ENCODE measurements at regions not wholly inside any gene's neighbourhood (a gene's known extent, or its start where the extent isn't known, plus 50 kb on each side); places are given as distances from the start of the nearest gene placed in this dataset.

DNA sequence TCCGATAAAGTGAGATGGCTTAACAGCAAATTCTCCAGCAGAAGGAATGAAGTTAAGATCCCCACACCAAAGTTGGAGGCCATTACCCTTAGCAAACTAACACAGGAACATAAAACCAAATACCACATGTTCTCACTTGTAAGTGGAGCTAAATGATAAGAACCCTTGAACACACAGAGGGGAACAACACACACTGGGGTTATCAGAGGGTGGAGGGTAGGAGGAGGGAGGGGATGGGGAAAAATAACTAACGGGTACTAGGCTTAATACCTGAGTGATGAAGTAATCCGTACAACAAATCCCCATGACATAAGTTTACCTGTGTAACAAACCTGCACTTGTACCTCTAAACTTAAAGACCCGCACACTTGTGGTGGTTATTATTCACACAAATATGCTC lies 240.4 kb upstream of the NAV3 start:
- H3K79me2 ChIP-seq (ENCODE audit: control insufficient read depth, insufficient read depth, low read length, poor library complexity) = no peaks in the 10 kb centered on the region
- no peak overlapping the region for H4K12ac ChIP-seq (ENCODE audit: low read depth, low read length)
- no peak overlapping the region for H3K9ac ChIP-seq (ENCODE audit: low read length)
- no peak overlapping the region for H3K27ac ChIP-seq (ENCODE audit: low read depth, low read length)
- H2BK5ac ChIP-seq (ENCODE audit: low read depth, low read length, poor library complexity) = no peak overlapping the region
- H4K91ac ChIP-seq (ENCODE audit: low read depth, low read length) = no peak overlapping the region
- no peak overlapping the region for H4K8ac ChIP-seq (ENCODE audit: low read depth, low read length)
- H2AK5ac ChIP-seq (ENCODE audit: low read length) = no peak overlapping the region
- no peaks in the 10 kb centered on the region for H3K79me1 ChIP-seq (ENCODE audit: low read length)
- no peaks in the 10 kb centered on the region for H3K4me1 ChIP-seq (ENCODE audit: control insufficient read depth in 1 of 2, insufficient read depth in 2 of 2, low read length in 2 of 2)
- no peak overlapping the region for H2BK120ac ChIP-seq (ENCODE audit: insufficient read depth, low read length, poor library complexity)
- no peaks in the 10 kb centered on the region for H3K9me3 ChIP-seq (ENCODE audit: insufficient read depth, low read depth, low read length)
- H3K36me3 ChIP-seq (ENCODE audit: control insufficient read depth in 1 of 2, insufficient read depth in 2 of 2, low read length in 2 of 2) = no peaks in the 10 kb centered on the region
- no peaks in the 10 kb centered on the region for H3K27me3 ChIP-seq (ENCODE audit: insufficient read depth, low read length)
- H3K4me2 ChIP-seq (ENCODE audit: low read length) = no peak overlapping the region
- H3K18ac ChIP-seq (ENCODE audit: low read length) = no peak overlapping the region
- no peak overlapping the region for H3K14ac ChIP-seq (ENCODE audit: low read length)
- no peak overlapping the region for H2AFZ ChIP-seq (ENCODE audit: insufficient read depth, low read length, poor library complexity)
- DNase-seq = no peak
- no peak overlapping the region for H3K4ac ChIP-seq (ENCODE audit: low read depth, low read length)
- H2BK12ac ChIP-seq (ENCODE audit: low read length) = no peak overlapping the region
- WGBS (ENCODE audit: extremely low coverage, insufficient coverage, insufficient read length) = no CpG with 5 or more reads among the region's 4 CpGs
- no peak overlapping the region for H3K4me3 ChIP-seq (ENCODE audit: low read depth, low read length)
- no peak overlapping the region for H3K23ac ChIP-seq (ENCODE audit: low read length)

DNA sequence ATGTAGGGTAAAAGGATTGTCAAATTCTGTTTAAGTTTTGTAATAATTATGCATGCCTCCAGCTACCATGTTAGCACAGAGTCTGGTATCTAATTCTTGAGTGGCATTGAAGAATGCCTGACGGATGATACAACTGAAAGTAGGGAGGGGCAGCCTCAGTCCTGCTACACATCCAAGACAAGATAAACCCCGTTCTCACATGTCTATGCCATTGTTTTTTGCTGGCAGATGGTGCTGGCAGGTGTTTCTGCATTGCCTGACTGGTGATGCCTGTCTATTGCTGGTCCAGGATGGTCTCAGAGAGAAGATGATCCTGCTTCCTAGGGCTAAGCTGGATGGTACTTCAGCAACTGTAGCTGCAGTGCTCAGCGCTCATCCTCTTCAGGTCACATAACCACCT lies 245.8 kb upstream of the NAV3 start:
- H2AK5ac ChIP-seq (ENCODE audit: low read length) = no peak overlapping the region
- no peak overlapping the region for H2AFZ ChIP-seq (ENCODE audit: insufficient read depth, low read length, poor library complexity)
- no peaks in the 10 kb centered on the region for H3K36me3 ChIP-seq (ENCODE audit: control insufficient read depth in 1 of 2, insufficient read depth in 2 of 2, low read length in 2 of 2)
- no CpG with 5 or more reads among the region's 3 CpGs for WGBS (ENCODE audit: extremely low coverage, insufficient coverage, insufficient read length)
- no peak overlapping the region for H3K14ac ChIP-seq (ENCODE audit: low read length)
- no peak overlapping the region for H3K4me2 ChIP-seq (ENCODE audit: low read length)
- no peaks in the 10 kb centered on the region for H3K79me2 ChIP-seq (ENCODE audit: control insufficient read depth, insufficient read depth, low read length, poor library complexity)
- no peak overlapping the region for H3K27ac ChIP-seq (ENCODE audit: low read depth, low read length)
- no peak overlapping the region for H3K4ac ChIP-seq (ENCODE audit: low read depth, low read length)
- no peak overlapping the region for H3K9ac ChIP-seq (ENCODE audit: low read length)
- H3K27me3 ChIP-seq (ENCODE audit: insufficient read depth, low read length) = no peaks in the 10 kb centered on the region
- no peaks in the 10 kb centered on the region for H3K4me1 ChIP-seq (ENCODE audit: control insufficient read depth in 1 of 2, insufficient read depth in 2 of 2, low read length in 2 of 2)
- H3K23ac ChIP-seq (ENCODE audit: low read length) = no peak overlapping the region
- H4K12ac ChIP-seq (ENCODE audit: low read depth, low read length) = no peak overlapping the region
- no peak for DNase-seq
- no peak overlapping the region for H4K8ac ChIP-seq (ENCODE audit: low read depth, low read length)
- H2BK12ac ChIP-seq (ENCODE audit: low read length) = no peak overlapping the region
- H2BK5ac ChIP-seq (ENCODE audit: low read depth, low read length, poor library complexity) = no peak overlapping the region
- no peak overlapping the region for H2BK120ac ChIP-seq (ENCODE audit: insufficient read depth, low read length, poor library complexity)
- H3K4me3 ChIP-seq (ENCODE audit: low read depth, low read length) = no peak overlapping the region
- H3K79me1 ChIP-seq (ENCODE audit: low read length) = no peaks in the 10 kb centered on the region
- H3K9me3 ChIP-seq (ENCODE audit: insufficient read depth, low read depth, low read length) = no peaks in the 10 kb centered on the region
- H3K18ac ChIP-seq (ENCODE audit: low read length) = no peak overlapping the region
- no peak overlapping the region for H4K91ac ChIP-seq (ENCODE audit: low read depth, low read length)

DNA sequence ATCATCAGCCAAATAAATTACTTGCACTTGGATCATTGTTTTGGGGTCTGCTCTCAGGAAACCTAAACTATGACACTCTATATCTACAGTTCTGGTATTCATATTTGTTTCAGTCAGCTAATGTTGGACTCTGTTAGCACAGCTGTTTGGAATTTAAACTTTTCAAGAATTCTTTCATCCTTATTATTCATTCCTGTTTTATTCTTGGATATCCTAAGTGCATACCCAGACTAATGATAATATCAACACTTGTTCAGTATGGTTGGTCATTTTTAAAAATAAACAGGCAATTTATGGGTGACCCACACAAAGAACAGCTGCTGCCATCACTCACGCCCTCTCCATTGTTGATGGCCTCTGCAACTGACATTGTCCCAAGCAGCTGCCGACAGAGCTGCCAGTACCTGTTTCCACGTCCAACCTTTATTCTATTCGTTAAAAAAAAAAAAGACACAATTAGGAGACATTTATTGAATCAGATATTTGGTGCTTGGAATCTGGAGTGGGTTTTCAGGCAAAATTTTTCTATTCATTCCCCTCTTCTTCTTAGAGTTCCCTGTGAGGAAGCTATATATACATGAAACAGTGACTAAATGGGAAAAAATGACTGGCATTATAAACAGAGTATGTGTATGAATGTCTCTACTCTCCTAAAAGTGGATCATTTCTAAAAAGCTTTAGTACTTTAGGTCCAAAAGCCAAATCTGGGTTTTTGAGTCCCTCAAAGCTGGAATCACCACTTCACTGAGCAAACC lies 252.1 kb upstream of the NAV3 start:
- Histone ChIP-seq H3K36me3 (ENCODE audit: control insufficient read depth in 1 of 2, insufficient read depth in 2 of 2, low read length in 2 of 2) (no peaks in the 10 kb centered on the region), H3K4me1 (ENCODE audit: control insufficient read depth in 1 of 2, insufficient read depth in 2 of 2, low read length in 2 of 2) (no peaks in the 10 kb centered on the region), H2AFZ (ENCODE audit: insufficient read depth, low read length, poor library complexity) (no peak overlapping the region), H3K9me3 (ENCODE audit: insufficient read depth, low read depth, low read length) (no peaks in the 10 kb centered on the region), H3K23ac (ENCODE audit: low read length) (no peak overlapping the region), H2BK5ac (ENCODE audit: low read depth, low read length, poor library complexity) (no peak overlapping the region), H3K4me2 (ENCODE audit: low read length) (no peak overlapping the region), H4K12ac (ENCODE audit: low read depth, low read length) (no peak overlapping the region), H3K18ac (ENCODE audit: low read length) (no peak overlapping the region), H3K27me3 (ENCODE audit: insufficient read depth, low read length) (no peaks in the 10 kb centered on the region), H4K8ac (ENCODE audit: low read depth, low read length) (no peak overlapping the region), H2BK12ac (ENCODE audit: low read length) (no peak overlapping the region), H2BK120ac (ENCODE audit: insufficient read depth, low read length, poor library complexity) (no peak overlapping the region), H3K79me1 (ENCODE audit: low read length) (no peaks in the 10 kb centered on the region), H3K79me2 (ENCODE audit: control insufficient read depth, insufficient read depth, low read length, poor library complexity) (no peaks in the 10 kb centered on the region), H3K14ac (ENCODE audit: low read length) (no peak overlapping the region), H3K9ac (ENCODE audit: low read length) (no peak overlapping the region), H3K4ac (ENCODE audit: low read depth, low read length) (no peak overlapping the region), H3K27ac (ENCODE audit: low read depth, low read length) (no peak overlapping the region), H2AK5ac (ENCODE audit: low read length) (no peak overlapping the region), H3K4me3 (ENCODE audit: low read depth, low read length) (no peak overlapping the region), H4K91ac (ENCODE audit: low read depth, low read length) (no peak overlapping the region)
- no CpG with 5 or more reads among the region's 4 CpGs for WGBS (ENCODE audit: extremely low coverage, insufficient coverage, insufficient read length)
- no peak for DNase-seq

GRCh38 chr12:77577791-77578190 lies 252.9 kb upstream of the NAV3 start:
- Histone ChIP-seq H3K79me2 (ENCODE audit: control insufficient read depth, insufficient read depth, low read length, poor library complexity) (no peaks in the 10 kb centered on the region), H3K9me3 (ENCODE audit: insufficient read depth, low read depth, low read length) (no peaks in the 10 kb centered on the region), H2BK12ac (ENCODE audit: low read length) (no peak overlapping the region), H3K79me1 (ENCODE audit: low read length) (no peaks in the 10 kb centered on the region), H2BK5ac (ENCODE audit: low read depth, low read length, poor library complexity) (no peak overlapping the region), H4K91ac (ENCODE audit: low read depth, low read length) (no peak overlapping the region), H4K8ac (ENCODE audit: low read depth, low read length) (no peak overlapping the region), H3K27ac (ENCODE audit: low read depth, low read length) (no peak overlapping the region), H3K4me2 (ENCODE audit: low read length) (no peak overlapping the region), H3K9ac (ENCODE audit: low read length) (no peak overlapping the region), H3K4me1 (ENCODE audit: control insufficient read depth in 1 of 2, insufficient read depth in 2 of 2, low read length in 2 of 2) (no peaks in the 10 kb centered on the region), H4K12ac (ENCODE audit: low read depth, low read length) (no peak overlapping the region), H3K4ac (ENCODE audit: low read depth, low read length) (no peak overlapping the region), H3K18ac (ENCODE audit: low read length) (no peak overlapping the region), H2AFZ (ENCODE audit: insufficient read depth, low read length, poor library complexity) (no peak overlapping the region), H3K4me3 (ENCODE audit: low read depth, low read length) (no peak overlapping the region), H3K23ac (ENCODE audit: low read length) (no peak overlapping the region), H3K14ac (ENCODE audit: low read length) (no peak overlapping the region), H3K27me3 (ENCODE audit: insufficient read depth, low read length) (no peaks in the 10 kb centered on the region), H3K36me3 (ENCODE audit: control insufficient read depth in 1 of 2, insufficient read depth in 2 of 2, low read length in 2 of 2) (no peaks in the 10 kb centered on the region), H2AK5ac (ENCODE audit: low read length) (no peak overlapping the region), H2BK120ac (ENCODE audit: insufficient read depth, low read length, poor library complexity) (no peak overlapping the region)
- no CpG with 5 or more reads among the region's 1 CpG for WGBS (ENCODE audit: extremely low coverage, insufficient coverage, insufficient read length)
- no peak for DNase-seq
